ENCODE measurements at regions not wholly inside any gene's neighbourhood (a gene's known extent, or its start where the extent isn't known, plus 50 kb on each side); places are given as distances from the start of the nearest gene placed in this dataset.
A peak's percentile ranks its signal among the peaks of the same experiment; 100 is the strongest.

DNA sequence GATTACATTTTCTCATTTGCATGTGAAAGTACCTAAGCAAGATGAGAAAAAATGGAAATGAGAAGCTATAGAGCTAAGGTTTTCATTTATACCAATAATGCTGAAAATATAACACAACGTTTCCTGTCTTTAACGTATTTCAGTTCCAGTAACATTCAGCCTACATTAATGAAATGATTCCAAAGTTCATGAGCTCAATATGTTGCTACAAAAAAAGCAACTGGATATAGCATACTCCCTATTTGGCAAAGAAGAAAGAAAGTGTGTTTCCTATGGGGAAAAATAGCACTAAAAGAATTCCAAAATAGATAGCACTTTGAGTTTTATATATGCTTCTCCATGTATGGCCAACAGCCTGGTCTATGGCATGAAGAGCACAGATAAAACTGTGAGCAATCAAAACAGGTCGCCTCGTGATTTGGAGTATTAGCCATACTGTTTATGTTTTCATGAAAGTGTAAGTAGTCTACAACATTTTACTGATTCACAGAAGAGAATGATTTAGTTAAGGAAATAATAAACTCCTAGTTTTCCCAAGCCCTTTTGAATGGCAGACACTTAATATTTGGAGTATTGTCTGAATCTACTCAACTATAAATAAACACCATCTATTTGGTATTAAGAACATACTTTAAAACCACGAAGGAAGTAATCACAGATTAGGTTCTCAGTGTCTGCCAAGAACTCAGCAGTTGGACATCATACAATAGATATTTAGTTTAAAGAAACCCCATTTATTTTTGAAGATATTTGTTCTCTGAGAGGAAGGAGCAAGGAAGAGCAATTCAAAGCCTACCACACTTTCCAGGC, 258.7 kb upstream of the RASA1 start:
- TF ChIP-seq, protein P1, sequence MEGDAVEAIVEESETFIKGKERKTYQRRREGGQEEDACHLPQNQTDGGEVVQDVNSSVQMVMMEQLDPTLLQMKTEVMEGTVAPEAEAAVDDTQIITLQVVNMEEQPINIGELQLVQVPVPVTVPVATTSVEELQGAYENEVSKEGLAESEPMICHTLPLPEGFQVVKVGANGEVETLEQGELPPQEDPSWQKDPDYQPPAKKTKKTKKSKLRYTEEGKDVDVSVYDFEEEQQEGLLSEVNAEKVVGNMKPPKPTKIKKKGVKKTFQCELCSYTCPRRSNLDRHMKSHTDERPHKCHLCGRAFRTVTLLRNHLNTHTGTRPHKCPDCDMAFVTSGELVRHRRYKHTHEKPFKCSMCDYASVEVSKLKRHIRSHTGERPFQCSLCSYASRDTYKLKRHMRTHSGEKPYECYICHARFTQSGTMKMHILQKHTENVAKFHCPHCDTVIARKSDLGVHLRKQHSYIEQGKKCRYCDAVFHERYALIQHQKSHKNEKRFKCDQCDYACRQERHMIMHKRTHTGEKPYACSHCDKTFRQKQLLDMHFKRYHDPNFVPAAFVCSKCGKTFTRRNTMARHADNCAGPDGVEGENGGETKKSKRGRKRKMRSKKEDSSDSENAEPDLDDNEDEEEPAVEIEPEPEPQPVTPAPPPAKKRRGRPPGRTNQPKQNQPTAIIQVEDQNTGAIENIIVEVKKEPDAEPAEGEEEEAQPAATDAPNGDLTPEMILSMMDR (IDR thresholded peaks at IDR 0.05; ENCODE audit: insufficient read depth, low read length) = no peak
- no peak overlapping the region for H3K4me3 ChIP-seq (ENCODE audit: low read depth, low read length)
- peak; percentile 64 for DNase-seq (ENCODE audit: low read depth)

DNA sequence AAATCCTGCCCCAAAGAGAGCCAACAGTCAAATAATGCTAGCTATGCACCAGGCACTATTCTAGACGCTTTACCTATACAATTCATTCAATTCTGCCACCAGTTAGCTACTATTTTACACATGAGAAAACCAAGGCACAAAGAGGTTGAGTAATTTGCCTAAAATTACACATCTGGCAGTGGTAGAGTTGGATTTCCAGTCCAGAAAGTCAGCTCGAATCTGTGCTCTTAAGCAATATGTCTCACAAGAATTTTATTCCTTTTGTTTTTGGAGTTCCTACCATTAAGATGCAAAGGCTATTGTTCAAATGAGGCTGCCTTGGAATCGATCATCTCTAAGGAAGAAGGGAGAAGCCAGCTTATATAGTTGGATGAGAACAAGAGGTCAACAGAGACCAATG, 256.9 kb upstream of the RASA1 start:
- DNase-seq (ENCODE audit: low read depth) = peak; percentile 65
- no peak overlapping the region for H3K4me3 ChIP-seq (ENCODE audit: low read depth, low read length)
- TF ChIP-seq, protein P1 (IDR thresholded peaks at IDR 0.05; ENCODE audit: insufficient read depth, low read length) = no peak

DNA sequence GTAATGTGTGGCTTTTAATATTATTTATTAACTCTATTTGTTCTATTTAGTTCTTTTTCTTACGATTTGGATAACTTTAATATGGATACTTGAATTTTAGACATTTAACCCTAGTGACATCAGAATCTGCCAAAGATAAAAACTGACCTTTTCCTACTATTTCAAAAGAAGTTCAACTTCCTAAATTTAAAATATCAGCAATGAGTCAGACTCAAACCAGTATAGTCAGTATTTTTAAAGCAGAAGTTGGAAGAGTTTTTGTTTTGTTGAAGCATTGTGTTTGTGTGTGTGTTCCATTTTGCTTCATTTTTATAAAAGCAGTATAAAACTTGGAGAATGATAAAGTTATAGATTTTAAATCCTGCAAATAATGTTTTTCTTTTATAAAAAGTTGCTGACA, 251.8 kb upstream of the RASA1 start:
- no peak overlapping the region for H3K4me3 ChIP-seq (ENCODE audit: low read depth, low read length)
- TF ChIP-seq, protein P1 (IDR thresholded peaks at IDR 0.05; ENCODE audit: insufficient read depth, low read length) = no peak
- no peak for DNase-seq (ENCODE audit: low read depth)

DNA sequence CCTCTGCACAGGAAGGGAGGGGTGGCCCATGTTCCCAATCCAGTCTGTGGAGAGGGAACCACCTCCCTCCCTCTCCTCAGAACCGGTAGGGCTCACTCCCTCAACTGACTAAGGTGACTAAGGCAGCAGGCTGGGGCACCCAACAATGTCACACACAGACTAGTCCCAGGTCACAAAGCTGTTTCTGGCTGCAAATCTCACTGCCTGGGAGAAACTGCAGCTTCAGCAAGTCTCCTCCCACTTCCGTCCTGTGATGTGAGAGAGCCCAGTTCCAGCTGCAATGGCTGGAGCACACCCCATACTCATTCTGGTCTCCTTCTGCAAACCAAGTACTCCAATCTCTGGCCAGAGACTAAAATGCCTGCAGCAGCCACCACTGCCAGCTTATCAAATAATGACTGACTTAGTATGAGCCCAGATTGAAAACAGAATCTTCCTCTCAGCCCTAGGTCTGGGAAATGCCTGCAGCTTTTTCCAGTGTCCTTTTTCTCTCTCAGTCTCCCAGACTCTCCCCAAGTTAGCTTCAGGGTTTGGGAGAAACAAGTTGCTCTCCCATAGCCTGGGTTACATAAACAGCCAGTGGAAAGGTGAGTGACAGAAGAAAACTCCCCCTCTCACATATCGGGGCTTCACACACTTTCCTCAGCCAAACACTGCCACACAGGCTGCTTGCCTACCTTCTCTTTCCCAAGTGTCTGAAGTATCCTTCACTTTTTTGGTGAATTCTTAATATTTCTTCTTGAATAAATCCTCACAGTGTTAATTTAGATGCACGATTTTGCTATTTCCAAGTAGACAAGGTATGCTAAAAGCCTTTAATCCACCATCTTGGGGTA, 247.4 kb upstream of the RASA1 start:
- peak; percentile 12 for DNase-seq (ENCODE audit: low read depth)
- TF ChIP-seq, protein P1 (IDR thresholded peaks at IDR 0.05; ENCODE audit: insufficient read depth, low read length) = no peak
- peak overlapping the region; percentile 15 for H3K4me3 ChIP-seq (ENCODE audit: low read depth, low read length)

DNA sequence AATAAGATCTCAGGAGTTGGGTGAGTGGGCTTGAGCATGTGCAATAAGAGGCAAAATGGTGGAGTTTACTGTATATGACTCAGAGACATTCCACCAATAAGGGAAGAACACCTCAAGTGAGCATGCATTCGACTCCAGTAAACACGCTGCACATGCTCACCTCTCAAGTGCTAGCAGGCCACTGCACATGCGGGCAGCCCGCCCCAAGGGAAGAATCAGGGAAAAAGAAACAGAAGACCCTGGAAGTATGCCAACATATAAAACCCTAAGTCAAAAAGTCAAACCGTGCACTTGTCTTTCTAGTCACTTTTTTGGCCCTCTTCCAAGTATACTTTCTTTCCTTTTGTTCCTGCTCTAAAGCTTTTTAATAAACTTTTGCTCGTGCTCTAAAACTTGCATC, 245.3 kb upstream of the RASA1 start:
- TF ChIP-seq, protein P1 (IDR thresholded peaks at IDR 0.05; ENCODE audit: insufficient read depth, low read length) = no peak
- no peak for DNase-seq (ENCODE audit: low read depth)
- H3K4me3 ChIP-seq (ENCODE audit: low read depth, low read length) = no peak overlapping the region

DNA sequence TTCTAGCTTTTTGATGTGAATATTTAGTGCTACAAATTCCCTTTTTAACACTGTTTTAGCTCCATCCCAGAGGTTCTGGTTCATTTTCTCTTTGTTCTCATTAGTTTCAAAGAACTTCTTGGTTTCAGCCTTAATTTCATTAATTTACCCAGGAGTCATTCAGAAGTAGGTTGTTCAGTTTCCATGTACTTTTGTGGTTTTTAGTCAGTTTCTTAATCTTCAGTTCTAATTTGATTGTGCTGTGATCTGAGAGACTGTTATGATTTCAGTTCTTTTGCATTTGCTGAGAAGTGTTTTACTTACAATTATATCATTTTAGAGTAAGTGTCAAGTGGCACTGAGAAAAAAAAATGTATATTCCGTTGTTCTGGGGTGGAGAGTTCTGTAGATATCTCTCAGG, 240.1 kb upstream of the RASA1 start:
- TF ChIP-seq, protein P1 (IDR thresholded peaks at IDR 0.05; ENCODE audit: insufficient read depth, low read length) = no peak
- H3K4me3 ChIP-seq (ENCODE audit: low read depth, low read length) = no peak overlapping the region
- DNase-seq (ENCODE audit: low read depth) = no peak

Data from fibroblast of the aortic adventitia (primary cell).